ENCODE measurements at regions not wholly inside any gene's neighbourhood (a gene's known extent, or its start where the extent isn't known, plus 50 kb on each side); places are given as distances from the start of the nearest gene placed in this dataset.
A peak's percentile ranks its signal among the peaks of the same experiment; 100 is the strongest.

GRCh38 chr3:34235096-34235495 is 436.7 kb downstream of the PDCD6IP start:
- Histone ChIP-seq H3K36me3 (ENCODE audit: control insufficient read depth in 3 of 3, insufficient read depth in 2 of 3, low read depth in 1 of 3, low read length in 3 of 3) (no peaks in the 10 kb centered on the region), H3K4me3 (ENCODE audit: low read depth in 1 of 3, low read length in 3 of 3) (no peak overlapping the region), H3K9me3 (ENCODE audit: control insufficient read depth in 2 of 2, insufficient read depth in 1 of 2, low read depth in 1 of 2, low read length in 1 of 2) (no peaks in the 10 kb centered on the region), H3K27ac (ENCODE audit: low read depth in 1 of 3, low read length in 2 of 3) (no peak overlapping the region), H3K27me3 (ENCODE audit: control insufficient read depth in 3 of 3, insufficient read depth in 3 of 3, low read length in 3 of 3) (no peaks in the 10 kb centered on the region), H3K4me1 (ENCODE audit: control insufficient read depth in 3 of 3, insufficient read depth in 2 of 3, low read depth in 1 of 3, low read length in 2 of 3) (no peaks in the 10 kb centered on the region)
- WGBS, 3 donors = 76 to 83% (median 81%) methylated on average over 2 of the region's 2 CpGs
- no peak for DNase-seq
- no peak for FAIRE-seq

DNA sequence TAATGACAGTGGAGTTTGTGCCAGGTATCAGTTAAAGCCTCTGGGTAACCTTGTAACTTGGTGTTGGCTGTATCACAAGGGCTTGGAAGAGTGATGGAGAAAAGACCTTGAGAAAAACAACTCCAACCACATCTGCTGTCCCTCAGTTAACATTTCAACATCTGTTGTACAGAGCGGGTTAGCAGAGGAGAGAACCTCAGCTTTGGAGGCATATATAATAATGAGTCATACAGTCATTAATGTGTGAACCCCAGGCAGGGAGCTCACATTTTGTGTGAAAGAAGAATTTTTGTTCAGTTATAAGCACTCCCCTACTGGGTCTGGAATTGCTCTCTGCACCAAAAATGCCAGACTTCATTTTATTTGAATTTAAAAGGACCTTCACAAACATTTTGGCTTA is 439.5 kb downstream of the PDCD6IP start:
- Histone ChIP-seq H3K27me3 (ENCODE audit: control insufficient read depth in 3 of 3, insufficient read depth in 3 of 3, low read length in 3 of 3) (no peaks in the 10 kb centered on the region), H3K9me3 (ENCODE audit: control insufficient read depth in 2 of 2, insufficient read depth in 1 of 2, low read depth in 1 of 2, low read length in 1 of 2) (no peaks in the 10 kb centered on the region), H3K4me3 (ENCODE audit: low read depth in 1 of 3, low read length in 3 of 3) (no peak overlapping the region), H3K36me3 (ENCODE audit: control insufficient read depth in 3 of 3, insufficient read depth in 2 of 3, low read depth in 1 of 3, low read length in 3 of 3) (no peaks in the 10 kb centered on the region), H3K4me1 (ENCODE audit: control insufficient read depth in 3 of 3, insufficient read depth in 2 of 3, low read depth in 1 of 3, low read length in 2 of 3) (no peaks in the 10 kb centered on the region), H3K27ac (ENCODE audit: low read depth in 1 of 3, low read length in 2 of 3) (no peak overlapping the region)
- 33 to 68% (median 56%) methylated on average over 1 of the region's 1 CpG for WGBS, 3 donors
- FAIRE-seq = no peak
- DNase-seq = no peak

DNA sequence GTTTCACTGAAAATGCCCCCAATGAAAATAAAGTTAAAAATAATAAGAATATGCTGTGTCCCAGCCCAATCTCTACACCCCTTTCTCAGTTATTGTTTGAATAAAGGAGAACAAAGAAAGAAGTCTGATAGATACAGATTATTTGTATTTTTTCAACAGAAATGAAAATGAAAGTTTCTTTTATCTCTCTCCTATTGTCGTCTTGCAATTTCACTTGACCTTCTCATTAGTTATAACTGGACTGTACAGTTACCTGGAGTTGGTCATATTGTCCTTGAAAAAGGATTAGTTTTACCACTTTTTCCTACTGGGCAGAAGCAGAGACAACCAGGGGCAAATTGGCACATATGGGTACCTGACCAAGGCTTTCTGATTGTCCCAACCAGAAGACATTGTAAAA is 440.0 kb downstream of the PDCD6IP start:
- Histone ChIP-seq H3K27ac (ENCODE audit: low read depth in 1 of 3, low read length in 2 of 3) (no peak overlapping the region), H3K9me3 (ENCODE audit: control insufficient read depth in 2 of 2, insufficient read depth in 1 of 2, low read depth in 1 of 2, low read length in 1 of 2) (no peaks in the 10 kb centered on the region), H3K4me1 (ENCODE audit: control insufficient read depth in 3 of 3, insufficient read depth in 2 of 3, low read depth in 1 of 3, low read length in 2 of 3) (no peaks in the 10 kb centered on the region), H3K27me3 (ENCODE audit: control insufficient read depth in 3 of 3, insufficient read depth in 3 of 3, low read length in 3 of 3) (no peaks in the 10 kb centered on the region), H3K36me3 (ENCODE audit: control insufficient read depth in 3 of 3, insufficient read depth in 2 of 3, low read depth in 1 of 3, low read length in 3 of 3) (no peaks in the 10 kb centered on the region), H3K4me3 (ENCODE audit: low read depth in 1 of 3, low read length in 3 of 3) (no peak overlapping the region)
- DNase-seq (no peak), FAIRE-seq (no peak)
- WGBS, 3 donors = 20 to 52% (median 32%) methylated on average over 1 of the region's 1 CpG

DNA sequence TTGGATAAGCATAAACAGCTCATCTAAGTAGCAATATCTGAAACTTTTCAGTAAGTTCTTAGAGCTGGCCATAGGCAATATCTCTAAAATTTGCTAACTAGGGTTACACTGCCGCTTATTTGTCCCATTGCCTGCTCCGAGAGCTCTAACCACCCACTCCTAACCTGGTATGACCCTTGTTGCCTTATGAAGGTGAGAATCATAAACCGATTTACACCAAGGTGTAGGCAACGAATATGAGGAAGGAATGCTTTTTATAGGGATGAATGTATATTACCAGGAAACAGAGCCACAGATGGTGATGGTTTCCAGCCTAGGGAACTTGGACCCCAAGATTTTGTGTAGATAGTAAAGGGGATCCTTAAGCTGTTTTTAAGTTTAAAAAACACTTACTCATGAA is 440.9 kb downstream of the PDCD6IP start:
- 85 to 93% (median 89%) methylated on average over 4 of the region's 4 CpGs for WGBS, 3 donors
- DNase-seq (no peak), FAIRE-seq (no peak)

DNA sequence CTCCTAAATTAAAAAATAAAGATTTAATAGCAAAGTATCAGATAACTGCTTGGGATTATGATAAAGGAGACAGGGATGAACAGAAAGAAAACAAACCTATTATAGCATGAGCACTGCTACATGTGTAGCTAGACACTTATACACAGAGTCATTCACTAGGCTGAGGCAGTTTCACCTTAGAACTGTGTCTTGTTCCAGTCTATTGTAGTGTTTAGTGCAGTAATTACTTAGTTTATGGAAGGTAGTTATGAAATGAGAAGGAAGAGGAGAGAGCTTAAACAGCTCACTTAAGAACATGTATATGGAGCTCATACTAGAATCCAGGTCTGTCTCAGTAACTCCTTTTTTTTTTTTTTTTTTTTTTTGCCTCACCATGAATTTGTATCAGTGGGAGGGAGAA is 441.4 kb downstream of the PDCD6IP start:
- H3K27ac ChIP-seq (ENCODE audit: low read depth in 1 of 3, low read length in 2 of 3) = no peak overlapping the region
- no peaks in the 10 kb centered on the region for H3K9me3 ChIP-seq (ENCODE audit: control insufficient read depth in 2 of 2, insufficient read depth in 1 of 2, low read depth in 1 of 2, low read length in 1 of 2)
- H3K27me3 ChIP-seq (ENCODE audit: control insufficient read depth in 3 of 3, insufficient read depth in 3 of 3, low read length in 3 of 3) = no peaks in the 10 kb centered on the region
- no peaks in the 10 kb centered on the region for H3K36me3 ChIP-seq (ENCODE audit: control insufficient read depth in 3 of 3, insufficient read depth in 2 of 3, low read depth in 1 of 3, low read length in 3 of 3)
- no peak overlapping the region for H3K4me3 ChIP-seq (ENCODE audit: low read depth in 1 of 3, low read length in 3 of 3)
- H3K4me1 ChIP-seq (ENCODE audit: control insufficient read depth in 3 of 3, insufficient read depth in 2 of 3, low read depth in 1 of 3, low read length in 2 of 3) = no peaks in the 10 kb centered on the region
- FAIRE-seq (no peak), DNase-seq (peak in 1 of 2 donors; percentile 25)

More for the DNA sequence above, 440.9 kb downstream of the PDCD6IP start:
- Histone ChIP-seq H3K9me3 (ENCODE audit: control insufficient read depth in 2 of 2, insufficient read depth in 1 of 2, low read depth in 1 of 2, low read length in 1 of 2) (no peaks in the 10 kb centered on the region), H3K27me3 (ENCODE audit: control insufficient read depth in 3 of 3, insufficient read depth in 3 of 3, low read length in 3 of 3) (no peaks in the 10 kb centered on the region), H3K36me3 (ENCODE audit: control insufficient read depth in 3 of 3, insufficient read depth in 2 of 3, low read depth in 1 of 3, low read length in 3 of 3) (no peaks in the 10 kb centered on the region), H3K4me3 (ENCODE audit: low read depth in 1 of 3, low read length in 3 of 3) (no peak overlapping the region), H3K4me1 (ENCODE audit: control insufficient read depth in 3 of 3, insufficient read depth in 2 of 3, low read depth in 1 of 3, low read length in 2 of 3) (no peaks in the 10 kb centered on the region), H3K27ac (ENCODE audit: low read depth in 1 of 3, low read length in 2 of 3) (no peak overlapping the region)

GRCh38 chr3:34247401-34247800 is 449.0 kb downstream of the PDCD6IP start:
- Histone ChIP-seq H3K4me3 (ENCODE audit: low read depth in 1 of 3, low read length in 3 of 3) (no peak overlapping the region), H3K36me3 (ENCODE audit: control insufficient read depth in 3 of 3, insufficient read depth in 2 of 3, low read depth in 1 of 3, low read length in 3 of 3) (no peaks in the 10 kb centered on the region), H3K27me3 (ENCODE audit: control insufficient read depth in 3 of 3, insufficient read depth in 3 of 3, low read length in 3 of 3) (no peaks in the 10 kb centered on the region), H3K4me1 (ENCODE audit: control insufficient read depth in 3 of 3, insufficient read depth in 2 of 3, low read depth in 1 of 3, low read length in 2 of 3) (no peaks in the 10 kb centered on the region), H3K27ac (ENCODE audit: low read depth in 1 of 3, low read length in 2 of 3) (no peak overlapping the region), H3K9me3 (ENCODE audit: control insufficient read depth in 2 of 2, insufficient read depth in 1 of 2, low read depth in 1 of 2, low read length in 1 of 2) (peaks cover 0 to 2% of the 10 kb centered on the region in 2 donors)
- DNase-seq (no peak), FAIRE-seq (no peak)
- WGBS, 3 donors = 81 to 89% (median 86%) methylated on average over 1 of the region's 1 CpG

DNA sequence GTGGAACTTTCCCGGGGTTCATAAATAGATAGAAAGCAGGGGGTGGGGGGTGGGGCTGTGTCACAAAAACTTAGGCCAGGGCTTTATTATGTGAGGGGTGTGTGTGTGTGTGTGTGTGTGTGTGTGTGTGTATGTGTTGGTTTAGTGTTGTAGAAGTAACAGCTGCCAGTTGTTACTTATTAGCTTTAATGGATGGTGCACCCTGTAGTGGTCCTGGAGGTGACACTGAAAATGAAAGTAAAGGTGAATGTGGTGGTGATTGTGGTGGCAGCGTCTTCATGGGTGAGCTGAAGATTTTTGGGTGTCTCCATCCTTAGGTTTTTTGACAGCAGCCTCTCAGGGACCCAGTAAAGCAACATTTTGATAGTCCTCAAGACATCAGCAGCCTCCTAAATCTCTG is 449.9 kb downstream of the PDCD6IP start:
- H3K36me3 ChIP-seq (ENCODE audit: control insufficient read depth in 3 of 3, insufficient read depth in 2 of 3, low read depth in 1 of 3, low read length in 3 of 3) = no peaks in the 10 kb centered on the region
- H3K27ac ChIP-seq (ENCODE audit: low read depth in 1 of 3, low read length in 2 of 3) = no peak overlapping the region
- no peaks in the 10 kb centered on the region for H3K27me3 ChIP-seq (ENCODE audit: control insufficient read depth in 3 of 3, insufficient read depth in 3 of 3, low read length in 3 of 3)
- no peaks in the 10 kb centered on the region for H3K4me1 ChIP-seq (ENCODE audit: control insufficient read depth in 3 of 3, insufficient read depth in 2 of 3, low read depth in 1 of 3, low read length in 2 of 3)
- H3K4me3 ChIP-seq (ENCODE audit: low read depth in 1 of 3, low read length in 3 of 3) = no peak overlapping the region
- WGBS, 3 donors = 13 to 48% (median 32%) methylated on average over 2 of the region's 2 CpGs
- no peak for FAIRE-seq
- H3K9me3 ChIP-seq (ENCODE audit: control insufficient read depth in 2 of 2, insufficient read depth in 1 of 2, low read depth in 1 of 2, low read length in 1 of 2) = peaks cover 0 to 2% of the 10 kb centered on the region in 2 donors
- DNase-seq = peak in 1 of 2 donors; percentile 34

DNA sequence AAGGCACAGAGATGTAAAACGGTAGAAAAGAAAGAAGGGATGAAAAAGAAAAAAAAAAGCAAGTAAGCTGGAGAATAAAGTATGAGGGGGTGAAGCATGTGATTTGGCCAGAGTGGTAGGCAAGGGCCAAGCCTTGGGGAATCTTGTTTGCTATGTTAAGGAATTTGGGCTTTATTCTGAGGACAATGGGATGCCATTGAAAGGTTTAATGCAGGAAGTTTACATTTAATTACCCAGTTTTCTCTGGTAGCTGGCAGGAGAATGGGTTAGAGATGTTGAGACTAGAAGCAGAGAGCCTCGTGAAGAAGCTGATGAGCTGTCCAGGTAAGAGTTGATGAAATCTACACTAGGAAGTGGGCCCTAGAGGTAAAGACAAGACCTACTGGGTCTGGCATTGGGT is 455.9 kb downstream of the PDCD6IP start:
- FAIRE-seq (no peak), DNase-seq (no peak)
- Histone ChIP-seq H3K36me3 (ENCODE audit: control insufficient read depth in 3 of 3, insufficient read depth in 2 of 3, low read depth in 1 of 3, low read length in 3 of 3) (no peaks in the 10 kb centered on the region), H3K27ac (ENCODE audit: low read depth in 1 of 3, low read length in 2 of 3) (no peak overlapping the region), H3K27me3 (ENCODE audit: control insufficient read depth in 3 of 3, insufficient read depth in 3 of 3, low read length in 3 of 3) (no peaks in the 10 kb centered on the region), H3K4me1 (ENCODE audit: control insufficient read depth in 3 of 3, insufficient read depth in 2 of 3, low read depth in 1 of 3, low read length in 2 of 3) (no peaks in the 10 kb centered on the region), H3K4me3 (ENCODE audit: low read depth in 1 of 3, low read length in 3 of 3) (no peak overlapping the region), H3K9me3 (ENCODE audit: control insufficient read depth in 2 of 2, insufficient read depth in 1 of 2, low read depth in 1 of 2, low read length in 1 of 2) (no peaks in the 10 kb centered on the region)
- WGBS, 3 donors = 77 to 89% (median 82%) methylated on average over 2 of the region's 2 CpGs

GRCh38 chr3:34256021-34256420 is 457.6 kb downstream of the PDCD6IP start:
- DNase-seq = no peak
- Histone ChIP-seq H3K27me3 (ENCODE audit: control insufficient read depth in 3 of 3, insufficient read depth in 3 of 3, low read length in 3 of 3) (no peaks in the 10 kb centered on the region), H3K36me3 (ENCODE audit: control insufficient read depth in 3 of 3, insufficient read depth in 2 of 3, low read depth in 1 of 3, low read length in 3 of 3) (no peaks in the 10 kb centered on the region), H3K4me3 (ENCODE audit: low read depth in 1 of 3, low read length in 3 of 3) (no peak overlapping the region), H3K4me1 (ENCODE audit: control insufficient read depth in 3 of 3, insufficient read depth in 2 of 3, low read depth in 1 of 3, low read length in 2 of 3) (peaks cover 0 to 8% (median 0%) of the 10 kb centered on the region in 3 donors), H3K27ac (ENCODE audit: low read depth in 1 of 3, low read length in 2 of 3) (no peak overlapping the region), H3K9me3 (ENCODE audit: control insufficient read depth in 2 of 2, insufficient read depth in 1 of 2, low read depth in 1 of 2, low read length in 1 of 2) (no peaks in the 10 kb centered on the region)
- 77 to 93% (median 79%) methylated on average over 2 of the region's 2 CpGs for WGBS, 3 donors
- no peak for FAIRE-seq

Measured in small intestine (tissue), 7 donors.